Ishikawa (cell line): ENCODE measurements at regions not wholly inside any gene's neighbourhood (a gene's known extent, or its start where the extent isn't known, plus 50 kb on each side); places are given as distances from the start of the nearest gene placed in this dataset.

Source experiments
- CEBPB ChIP-seq: IDR thresholded peaks from 2 replicates; pipeline ENCODE4 v1.6.1; 2012
- CREB1 ChIP-seq: IDR thresholded peaks from 2 replicates; pipeline ENCODE4 v1.6.1; 2012; ENCODE audit warnings: low read depth
- EGR1 ChIP-seq: IDR thresholded peaks from 2 replicates; pipeline ENCODE4 v1.6.1; 2012
- EP300 ChIP-seq: IDR thresholded peaks from 2 replicates; pipeline ENCODE4 v1.6.1; 2012; ENCODE audit warnings: borderline replicate concordance
- FOXM1 ChIP-seq: IDR thresholded peaks from 2 replicates; pipeline ENCODE4 v1.6.1; 2012; ENCODE audit warnings: low read depth, borderline replicate concordance
- NFIC ChIP-seq: IDR thresholded peaks from 2 replicates; pipeline ENCODE4 v1.6.1; 2012
- RAD21 ChIP-seq: IDR thresholded peaks from 2 replicates; pipeline ENCODE4 v1.6.1; 2012; ENCODE audit warnings: low read depth
- REST ChIP-seq: IDR thresholded peaks from 2 replicates; pipeline ENCODE4 v1.6.1; 2012; ENCODE audit warnings: low read depth, mild to moderate bottlenecking
- TAF1 ChIP-seq: IDR thresholded peaks from 2 replicates; pipeline ENCODE4 v1.6.1; 2012; ENCODE audit warnings: low read depth, mild to moderate bottlenecking
- TCF12 ChIP-seq: IDR thresholded peaks from 2 replicates; pipeline ENCODE4 v1.6.1; 2012; ENCODE audit warnings: low read depth
- TEAD4 ChIP-seq: IDR thresholded peaks from 2 replicates; pipeline ENCODE4 v1.6.1; 2012
- YY1 ChIP-seq: IDR thresholded peaks from 2 replicates; pipeline ENCODE4 v1.6.1; 2012; ENCODE audit warnings: low read depth
- ZBTB7A ChIP-seq: IDR thresholded peaks from 2 replicates; pipeline ENCODE4 v1.6.1; 2012; ENCODE audit warnings: low read depth
- TF ChIP-seq, protein P1 (sequence below): IDR thresholded peaks from 2 replicates; pipeline ENCODE4 v1.6.1; 2012
- TF ChIP-seq, protein P2 (sequence below): IDR thresholded peaks from 2 replicates; pipeline ENCODE4 v1.6.1; 2012

DNA sequence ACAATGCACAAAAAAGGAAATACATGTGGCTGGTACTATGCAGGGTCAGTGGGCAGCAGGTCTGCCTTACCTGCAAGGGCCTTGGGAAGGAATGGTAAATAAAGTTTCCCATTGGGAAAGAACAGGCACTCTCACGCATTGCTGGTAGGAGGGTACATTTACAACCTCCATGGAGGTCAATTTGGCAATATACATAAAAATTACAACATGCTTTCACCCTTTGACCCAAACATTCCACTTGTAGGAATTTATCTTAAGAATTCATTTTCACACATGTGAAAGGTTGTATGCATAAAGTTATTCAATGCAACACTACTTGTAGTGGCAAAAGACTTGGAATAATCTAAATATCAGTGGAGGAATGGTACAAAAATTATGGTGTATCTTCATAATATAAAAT is 216.4 kb downstream of the DLEU7 start:
- TF ChIP-seq, protein P1, sequence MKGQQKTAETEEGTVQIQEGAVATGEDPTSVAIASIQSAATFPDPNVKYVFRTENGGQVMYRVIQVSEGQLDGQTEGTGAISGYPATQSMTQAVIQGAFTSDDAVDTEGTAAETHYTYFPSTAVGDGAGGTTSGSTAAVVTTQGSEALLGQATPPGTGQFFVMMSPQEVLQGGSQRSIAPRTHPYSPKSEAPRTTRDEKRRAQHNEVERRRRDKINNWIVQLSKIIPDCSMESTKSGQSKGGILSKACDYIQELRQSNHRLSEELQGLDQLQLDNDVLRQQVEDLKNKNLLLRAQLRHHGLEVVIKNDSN = no peak
- TF ChIP-seq CREB1 (no peak), NFIC (no peak), ZBTB7A (no peak), EP300 (no peak), REST (no peak)

DNA sequence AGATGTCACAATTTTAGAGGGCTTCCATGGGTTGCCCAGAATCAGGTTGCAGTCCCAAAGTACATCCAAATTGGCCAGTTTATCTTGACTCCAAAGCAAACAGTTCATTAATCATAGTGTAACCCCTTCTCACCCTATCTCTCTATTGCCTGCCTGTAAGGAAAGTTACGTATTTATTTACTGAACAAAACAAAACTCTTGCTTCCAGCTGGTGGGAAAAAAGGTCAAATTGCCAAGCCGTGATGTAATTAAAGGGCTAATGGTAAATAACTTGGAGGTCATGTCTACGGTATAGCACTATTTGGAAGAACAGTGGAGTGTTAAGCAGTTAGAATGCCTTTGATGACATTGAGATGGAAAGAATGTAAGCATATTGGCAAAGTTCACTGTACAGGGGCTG is 214.0 kb downstream of the DLEU7 start:
- TF ChIP-seq CREB1 = no peak
- TF ChIP-seq TEAD4 = no peak
- TF ChIP-seq FOXM1 = no peak
- TF ChIP-seq ZBTB7A = no peak
- TF ChIP-seq REST = no peak
- TF ChIP-seq RAD21 = no peak
- TF ChIP-seq NFIC = no peak
- TF ChIP-seq CEBPB = no peak
- TF ChIP-seq, protein P2, sequence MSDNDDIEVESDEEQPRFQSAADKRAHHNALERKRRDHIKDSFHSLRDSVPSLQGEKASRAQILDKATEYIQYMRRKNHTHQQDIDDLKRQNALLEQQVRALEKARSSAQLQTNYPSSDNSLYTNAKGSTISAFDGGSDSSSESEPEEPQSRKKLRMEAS = no peak

- no peak for TF ChIP-seq EGR1
- TF ChIP-seq, protein P2 = no peak
- TF ChIP-seq RAD21 = no peak
- no peak for TF ChIP-seq FOXM1
- no peak for TF ChIP-seq TAF1
- no peak for TF ChIP-seq YY1
- TF ChIP-seq TEAD4 = no peak
- no peak for TF ChIP-seq REST
- no peak for TF ChIP-seq CEBPB
- no peak for TF ChIP-seq TCF12
- no peak for TF ChIP-seq EP300
- TF ChIP-seq ZBTB7A = no peak
- TF ChIP-seq NFIC = no peak
- TF ChIP-seq, protein P1 = no peak
- TF ChIP-seq CREB1 = no peak
Observed at GRCh38 chr13:50629966-50630365, 213.5 kb downstream of the DLEU7 start.

GRCh38 chr13:50631041-50631440 is 212.5 kb downstream of the DLEU7 start:
- TF ChIP-seq EP300 (no peak), RAD21 (no peak), CREB1 (no peak), FOXM1 (no peak), EGR1 (no peak), TCF12 (no peak), TEAD4 (no peak), REST (no peak)
- TF ChIP-seq, protein P1 = no peak
